ENCODE measurements at regions not wholly inside any gene's neighbourhood (a gene's known extent, or its start where the extent isn't known, plus 50 kb on each side); places are given as distances from the start of the nearest gene placed in this dataset.
A peak's percentile ranks its signal among the peaks of the same experiment; 100 is the strongest.

DNA sequence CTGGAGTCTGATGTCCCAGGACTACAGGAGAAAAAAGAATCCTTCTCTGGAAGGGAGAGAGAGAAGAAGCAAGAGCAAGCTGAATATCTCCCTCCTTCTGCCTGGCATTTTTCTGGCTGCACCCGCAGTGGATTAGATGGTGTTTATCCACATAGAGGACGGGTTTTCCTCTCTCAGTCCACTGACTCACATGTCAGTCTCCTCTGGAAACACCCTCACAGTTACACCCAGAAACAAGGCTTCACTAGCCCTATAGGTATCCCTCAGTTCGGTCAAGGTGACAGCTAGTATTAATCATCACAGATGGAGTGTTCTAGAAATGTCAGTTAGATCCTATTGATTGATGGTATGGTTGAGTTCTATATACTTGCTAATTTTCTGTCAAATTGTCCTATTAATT lies 87.9 kb downstream of the RHOU start:
- no peak for ATAC-seq (ENCODE audit: low FRiP score in 2 of 2)
- H3K4me1 ChIP-seq, result peaks cover 0 to 9% (median 0%) of the 10 kb centered on the region in 4 donors
- 73 to 92% methylated on average over 3 of the region's 3 CpGs for WGBS, 2 donors
- H3K36me3 ChIP-seq, result no peaks in the 10 kb centered on the region
- no peak for TF ChIP-seq EP300 (IDR thresholded peaks at IDR 0.05)
- no peak for TF ChIP-seq POLR2AphosphoS5 (IDR thresholded peaks at IDR 0.05)
- no peak for TF ChIP-seq CTCF (IDR thresholded peaks at IDR 0.05)
- TF ChIP-seq POLR2A (IDR thresholded peaks at IDR 0.05), result no peak
- H3K27me3 ChIP-seq, result no peaks in the 10 kb centered on the region
- no peak overlapping the region for H3K4me3 ChIP-seq
- no peak overlapping the region for H3K27ac ChIP-seq
- DNase-seq, result no peak
- no peaks in the 10 kb centered on the region for H3K9me3 ChIP-seq

GRCh38 chr1:228824366-228824765 lies 89.1 kb downstream of the RHOU start:
- TF ChIP-seq CTCF (IDR thresholded peaks at IDR 0.05), result no peak
- no peak for TF ChIP-seq EP300 (IDR thresholded peaks at IDR 0.05)
- no peak for TF ChIP-seq POLR2A (IDR thresholded peaks at IDR 0.05)
- no peak for TF ChIP-seq POLR2AphosphoS5 (IDR thresholded peaks at IDR 0.05)
- no peaks in the 10 kb centered on the region for H3K36me3 ChIP-seq
- 90 to 95% methylated on average over 7 of the region's 7 CpGs for WGBS, 2 donors
- peaks cover 0 to 9% (median 0%) of the 10 kb centered on the region in 4 donors for H3K4me1 ChIP-seq
- no peaks in the 10 kb centered on the region for H3K9me3 ChIP-seq
- no peaks in the 10 kb centered on the region for H3K27me3 ChIP-seq
- DNase-seq (no peak), ATAC-seq (ENCODE audit: low FRiP score in 2 of 2) (no peak)
- H3K4me3 ChIP-seq, result no peak overlapping the region
- H3K27ac ChIP-seq, result no peak overlapping the region

GRCh38 chr1:228825041-228825440 lies 89.8 kb downstream of the RHOU start:
- Histone ChIP-seq H3K27me3 (no peaks in the 10 kb centered on the region), H3K27ac (no peak overlapping the region), H3K4me3 (no peak overlapping the region), H3K4me1 (peaks cover 0 to 9% (median 0%) of the 10 kb centered on the region in 4 donors), H3K9me3 (no peaks in the 10 kb centered on the region), H3K36me3 (no peaks in the 10 kb centered on the region)
- ATAC-seq (ENCODE audit: low FRiP score in 2 of 2) (no peak), DNase-seq (no peak)
- TF ChIP-seq POLR2A (IDR thresholded peaks at IDR 0.05) (no peak), POLR2AphosphoS5 (IDR thresholded peaks at IDR 0.05) (no peak), CTCF (IDR thresholded peaks at IDR 0.05) (no peak), EP300 (IDR thresholded peaks at IDR 0.05) (no peak)

DNA sequence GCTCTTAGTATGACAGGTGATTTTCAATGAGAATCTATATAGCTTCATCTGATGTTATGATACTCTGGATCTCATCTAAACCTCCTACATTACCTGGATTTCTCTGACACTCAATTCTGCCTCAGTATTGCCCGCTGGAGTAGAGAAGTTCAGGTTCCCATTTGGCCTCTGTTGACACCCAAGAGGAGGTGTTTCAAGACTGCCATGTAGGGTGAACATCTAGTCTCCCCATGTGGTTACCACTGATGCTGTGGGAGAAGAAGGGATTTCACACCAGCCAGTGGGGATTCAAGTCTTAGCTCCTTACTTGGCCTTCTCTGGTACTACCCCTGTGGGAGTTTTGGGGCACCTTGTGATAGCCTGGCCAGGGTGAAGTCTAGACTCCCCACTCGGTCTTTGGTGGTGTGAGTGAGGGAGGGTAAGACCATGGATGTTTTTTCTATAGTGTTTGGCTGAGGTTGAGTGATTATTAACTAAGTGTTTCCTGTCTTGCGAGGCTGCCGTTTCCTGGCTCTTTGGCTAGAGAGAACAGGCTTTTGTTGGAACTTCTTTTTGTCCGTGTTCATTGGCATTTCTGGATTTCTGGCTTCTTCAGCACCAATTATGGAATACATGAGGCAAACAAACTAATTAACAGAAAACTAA lies 90.7 kb downstream of the RHOU start:
- DNase-seq (no peak), ATAC-seq (ENCODE audit: low FRiP score in 2 of 2) (no peak)
- Histone ChIP-seq H3K36me3 (no peaks in the 10 kb centered on the region), H3K4me1 (peaks cover 0 to 16% (median 2%) of the 10 kb centered on the region in 4 donors), H3K27ac (no peak overlapping the region), H3K9me3 (no peaks in the 10 kb centered on the region), H3K4me3 (no peak overlapping the region), H3K27me3 (no peaks in the 10 kb centered on the region)
- TF ChIP-seq POLR2A (IDR thresholded peaks at IDR 0.05), result no peak
- WGBS, 2 donors, result 28 to 40% methylated on average over 5 of the region's 5 CpGs

- DNase-seq, result no peak
- Histone ChIP-seq H3K27me3 (no peaks in the 10 kb centered on the region), H3K9me3 (no peaks in the 10 kb centered on the region), H3K27ac (no peak overlapping the region), H3K4me3 (no peak overlapping the region), H3K4me1 (peaks cover 0 to 16% (median 2%) of the 10 kb centered on the region in 4 donors), H3K36me3 (no peaks in the 10 kb centered on the region)
- WGBS, 2 donors, result 29 to 35% methylated on average over 3 of the region's 3 CpGs
- peak in 1 of 2 donors; percentile 86 for ATAC-seq (ENCODE audit: low FRiP score in 2 of 2)
- TF ChIP-seq EP300 (IDR thresholded peaks at IDR 0.05), result peak in 2 of 4 donors; percentile 22 to 55
- TF ChIP-seq POLR2A (IDR thresholded peaks at IDR 0.05), result peak in 1 of 4 donors; percentile 62
- TF ChIP-seq POLR2AphosphoS5 (IDR thresholded peaks at IDR 0.05), result peak in 1 of 2 donors; percentile 23
- TF ChIP-seq CTCF (IDR thresholded peaks at IDR 0.05), result no peak
These were observed 91.7 kb downstream of the RHOU start for GRCh38 chr1:228827019-228827418.

Measured in upper lobe of left lung (tissue), 6 donors.